ENCODE measurements at regions not wholly inside any gene's neighbourhood (a gene's known extent, or its start where the extent isn't known, plus 50 kb on each side); places are given as distances from the start of the nearest gene placed in this dataset.

- TF ChIP-seq CTCF (conservative IDR thresholded peaks at IDR 0.05; ENCODE audit: low read depth, low read length) (peak; percentile 28; the same call in 1 of the 2 replicates), EZH2 (IDR thresholded peaks at IDR 0.05; ENCODE audit: borderline replicate concordance, low read depth, low read length, poor library complexity, severe bottlenecking) (no peak)
- Histone ChIP-seq H3K9me3 (ENCODE audit: low read depth, low read length, poor library complexity, severe bottlenecking) (no peaks in the 10 kb centered on the region), H3K36me3 (ENCODE audit: insufficient read depth, low read length, poor library complexity, severe bottlenecking) (no peaks in the 10 kb centered on the region), H3K27me3 (replicated peaks; ENCODE audit: insufficient read depth, low read depth, low read length, poor library complexity) (no peaks in the 10 kb centered on the region), H3K4me1 (ENCODE audit: insufficient read depth, low read length, poor library complexity, severe bottlenecking) (no peaks in the 10 kb centered on the region), H3K27ac (ENCODE audit: low read depth, low read length, poor library complexity, severe bottlenecking) (no peak overlapping the region), H3K4me3 (ENCODE audit: low read depth, low read length, poor library complexity, severe bottlenecking) (no peak overlapping the region)
- ChIA-PET CTCF (no interaction called here), POLR2A (ENCODE audit: low non-redundant PET) (no interaction called here)
- no TSS peak for BruUV-seq (replicated peaks)
- intact Hi-C loops (cut with micrococcal nuclease; ENCODE audit: unreplicated experiment) = no loop called here
- peak; percentile 36 for DNase-seq (ENCODE audit: low spot score)
Measured at GRCh38 chr2:35365859-35366258, 989.7 kb upstream of the CRIM1 start.

GRCh38 chr2:35356332-35356731 lies 999.2 kb upstream of the CRIM1 start:
- no peaks in the 10 kb centered on the region for H3K36me3 ChIP-seq (ENCODE audit: insufficient read depth, low read length, poor library complexity, severe bottlenecking)
- no peaks in the 10 kb centered on the region for H3K27me3 ChIP-seq (replicated peaks; ENCODE audit: insufficient read depth, low read depth, low read length, poor library complexity)
- no TSS peak for BruUV-seq (replicated peaks)
- ChIA-PET POLR2A (ENCODE audit: low non-redundant PET) (no interaction called here), CTCF (no interaction called here)
- DNase-seq (ENCODE audit: low spot score) = no peak
- H3K4me3 ChIP-seq (ENCODE audit: low read depth, low read length, poor library complexity, severe bottlenecking) = no peak overlapping the region
- H3K27ac ChIP-seq (ENCODE audit: low read depth, low read length, poor library complexity, severe bottlenecking) = no peak overlapping the region
- TF ChIP-seq CTCF (conservative IDR thresholded peaks at IDR 0.05; ENCODE audit: low read depth, low read length) = no peak
- no peaks in the 10 kb centered on the region for H3K4me1 ChIP-seq (ENCODE audit: insufficient read depth, low read length, poor library complexity, severe bottlenecking)
- no peaks in the 10 kb centered on the region for H3K9me3 ChIP-seq (ENCODE audit: low read depth, low read length, poor library complexity, severe bottlenecking)
- intact Hi-C loops (cut with micrococcal nuclease; ENCODE audit: unreplicated experiment) = no loop called here

GRCh38 chr2:35355056-35355455 lies 1000.5 kb upstream of the CRIM1 start:
- H3K4me3 ChIP-seq (ENCODE audit: low read depth, low read length, poor library complexity, severe bottlenecking) = no peak overlapping the region
- ChIA-PET CTCF (no interaction called here), POLR2A (ENCODE audit: low non-redundant PET) (no interaction called here)
- no peaks in the 10 kb centered on the region for H3K36me3 ChIP-seq (ENCODE audit: insufficient read depth, low read length, poor library complexity, severe bottlenecking)
- no peak overlapping the region for H3K27ac ChIP-seq (ENCODE audit: low read depth, low read length, poor library complexity, severe bottlenecking)
- DNase-seq (ENCODE audit: low spot score) = no peak
- H3K27me3 ChIP-seq (replicated peaks; ENCODE audit: insufficient read depth, low read depth, low read length, poor library complexity) = no peaks in the 10 kb centered on the region
- H3K4me1 ChIP-seq (ENCODE audit: insufficient read depth, low read length, poor library complexity, severe bottlenecking) = no peaks in the 10 kb centered on the region
- intact Hi-C loops (cut with micrococcal nuclease; ENCODE audit: unreplicated experiment) = no loop called here
- no peaks in the 10 kb centered on the region for H3K9me3 ChIP-seq (ENCODE audit: low read depth, low read length, poor library complexity, severe bottlenecking)
- BruUV-seq (replicated peaks) = no TSS peak
- TF ChIP-seq EZH2 (IDR thresholded peaks at IDR 0.05; ENCODE audit: borderline replicate concordance, low read depth, low read length, poor library complexity, severe bottlenecking) (no peak), CTCF (conservative IDR thresholded peaks at IDR 0.05; ENCODE audit: low read depth, low read length) (no peak)
